KBM-7 (cell line): ENCODE measurements at regions not wholly inside any gene's neighbourhood (a gene's known extent, or its start where the extent isn't known, plus 50 kb on each side); places are given as distances from the start of the nearest gene placed in this dataset.

Source experiments
- DNase-seq: peaks from one replicate; pipeline ENCODE4 v3.0.0-alpha.2; 2015
- in situ Hi-C: fragments of 300-500 bp; cut with MboI; formaldehyde crosslinking; loops from 2 replicates; pipeline ENCODE4 v1.14.3; 2020; ENCODE audit warnings: low sequenced_read_pairs, low pct_unique_long_range_greater_than_20kb, mixed read lengths

DNA sequence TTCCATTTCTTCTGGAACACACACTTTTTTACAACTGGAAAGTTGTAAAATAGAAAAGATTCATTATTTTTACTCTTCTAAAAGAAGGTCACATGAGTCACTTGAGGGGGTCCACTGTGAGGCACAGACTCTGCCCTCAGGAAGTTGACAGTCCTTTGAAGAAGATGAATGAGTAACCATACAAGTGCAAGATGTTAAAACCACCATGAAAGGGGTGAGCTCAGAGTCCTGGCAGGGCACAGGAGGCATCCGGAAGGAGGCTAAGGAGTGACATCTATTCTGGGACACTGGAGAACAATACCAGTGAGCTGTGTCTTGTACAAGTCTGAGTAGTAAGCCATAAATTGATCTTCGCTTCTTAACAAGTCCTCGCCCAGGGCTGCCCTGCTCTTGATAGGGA is 126.0 kb upstream of the FRMD6 start:
- in situ Hi-C loops, result no loop called here
- no peak for DNase-seq

DNA sequence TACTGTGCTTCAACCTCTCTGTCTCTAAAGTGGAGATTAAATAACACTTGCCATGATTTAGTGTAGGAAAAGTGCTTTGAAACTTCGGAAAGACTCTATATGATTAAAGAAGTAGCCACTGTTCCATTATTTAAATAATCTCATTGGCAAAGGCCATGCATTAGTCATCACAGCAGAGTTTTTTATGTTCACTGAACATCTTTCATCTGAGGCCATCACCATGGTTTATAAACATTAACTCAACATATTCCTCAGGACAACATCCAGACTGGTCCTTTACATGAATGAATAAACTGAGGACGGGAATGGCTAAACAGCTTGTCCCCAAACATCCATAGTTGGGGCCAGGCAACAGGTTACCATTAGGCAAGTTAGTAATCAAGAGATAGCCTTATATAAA is 124.6 kb upstream of the FRMD6 start:
- DNase-seq, result no peak
- in situ Hi-C loops, result no loop called here

DNA sequence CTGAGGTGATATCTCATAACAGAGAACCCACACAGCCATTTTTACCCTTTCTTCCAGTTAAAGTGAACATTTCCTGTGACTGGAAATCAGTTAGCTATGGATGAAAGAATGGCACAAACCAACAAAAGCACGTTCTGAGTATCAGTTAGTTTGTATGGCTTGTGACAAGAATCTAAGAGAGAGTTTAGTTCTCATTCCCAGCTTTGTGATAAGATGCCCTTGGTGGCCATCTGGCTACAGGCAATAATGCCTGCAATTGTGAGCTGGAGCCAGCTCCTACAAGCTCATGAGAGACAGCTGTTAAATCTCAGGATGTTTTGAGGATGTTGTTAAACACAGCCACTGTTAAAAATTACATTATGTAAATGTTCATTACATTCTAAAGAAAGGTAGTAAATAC is 122.0 kb upstream of the FRMD6 start:
- in situ Hi-C loops, result no loop called here
- no peak for DNase-seq

DNA sequence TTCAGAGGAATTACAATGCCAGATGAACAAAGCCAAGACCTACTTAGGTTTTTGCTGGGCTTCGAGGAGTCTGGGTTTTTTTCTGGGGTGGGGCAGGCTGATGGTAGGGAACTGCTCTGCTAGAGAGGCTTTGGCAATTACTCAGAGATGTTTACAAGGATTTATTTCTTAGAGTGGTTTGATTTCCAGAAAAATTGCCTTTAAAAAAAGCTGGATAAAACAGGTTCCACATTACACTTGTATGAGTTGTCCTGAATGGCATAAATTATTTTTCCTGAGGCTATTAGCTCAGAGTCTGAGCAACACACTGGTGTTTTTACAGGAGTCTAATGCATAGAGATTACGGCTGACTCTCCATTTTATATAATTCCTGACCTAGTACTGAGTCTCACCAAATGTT is 118.5 kb upstream of the FRMD6 start:
- DNase-seq, result no peak
- in situ Hi-C loops, result no loop called here

DNA sequence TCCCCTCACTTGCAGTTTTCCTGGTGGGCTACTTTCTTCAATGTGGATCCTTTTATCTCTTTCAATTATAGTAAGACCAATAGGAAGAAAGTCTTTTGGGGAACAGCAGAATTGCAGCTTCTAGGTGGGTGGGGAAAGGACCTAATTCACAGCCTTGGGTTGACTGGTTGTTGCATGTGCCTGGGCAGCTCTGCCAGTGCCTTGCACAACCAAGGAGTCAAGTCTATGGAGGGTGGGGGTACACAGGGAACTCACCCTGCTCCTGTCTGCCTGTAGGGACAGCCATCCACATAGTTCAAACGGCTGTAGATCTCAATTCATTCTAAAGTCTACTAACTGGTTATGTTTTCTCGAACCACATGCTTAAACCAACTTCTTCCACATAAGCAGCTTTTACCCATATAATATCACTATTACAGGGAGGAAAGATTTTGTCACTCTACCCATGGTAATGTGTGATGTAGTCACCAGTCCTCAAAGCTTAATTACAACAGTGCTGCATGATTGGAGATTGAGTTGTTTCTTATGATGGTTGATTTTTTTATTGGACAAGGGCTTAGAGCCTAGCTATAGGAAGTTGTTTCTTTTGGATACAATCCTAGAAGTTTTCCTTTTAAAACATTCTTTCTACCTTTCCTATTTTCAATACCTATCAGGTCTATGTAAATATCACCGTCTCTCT is 117.7 kb upstream of the FRMD6 start:
- in situ Hi-C loops, result no loop called here
- DNase-seq, result no peak

DNA sequence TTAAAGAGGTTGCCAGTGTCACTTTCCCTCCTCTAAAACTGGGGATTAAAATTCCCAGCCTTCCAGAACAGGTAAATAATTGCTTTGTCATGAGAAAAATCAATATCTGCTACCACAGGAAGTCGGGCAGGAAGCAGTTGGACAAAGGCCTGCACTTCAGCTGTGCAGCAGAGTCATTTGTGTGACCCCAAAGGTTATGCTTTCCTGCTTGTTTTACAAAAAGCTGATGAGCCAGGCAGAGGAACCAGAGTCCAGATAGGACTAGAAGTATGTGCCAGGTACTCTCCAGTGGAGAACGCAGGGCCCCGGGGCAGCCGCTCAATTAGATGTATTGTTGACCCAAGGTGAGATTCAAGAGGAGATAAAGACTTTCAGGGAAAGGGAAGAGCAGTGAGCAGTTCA is 117.1 kb upstream of the FRMD6 start:
- no peak for DNase-seq

DNA sequence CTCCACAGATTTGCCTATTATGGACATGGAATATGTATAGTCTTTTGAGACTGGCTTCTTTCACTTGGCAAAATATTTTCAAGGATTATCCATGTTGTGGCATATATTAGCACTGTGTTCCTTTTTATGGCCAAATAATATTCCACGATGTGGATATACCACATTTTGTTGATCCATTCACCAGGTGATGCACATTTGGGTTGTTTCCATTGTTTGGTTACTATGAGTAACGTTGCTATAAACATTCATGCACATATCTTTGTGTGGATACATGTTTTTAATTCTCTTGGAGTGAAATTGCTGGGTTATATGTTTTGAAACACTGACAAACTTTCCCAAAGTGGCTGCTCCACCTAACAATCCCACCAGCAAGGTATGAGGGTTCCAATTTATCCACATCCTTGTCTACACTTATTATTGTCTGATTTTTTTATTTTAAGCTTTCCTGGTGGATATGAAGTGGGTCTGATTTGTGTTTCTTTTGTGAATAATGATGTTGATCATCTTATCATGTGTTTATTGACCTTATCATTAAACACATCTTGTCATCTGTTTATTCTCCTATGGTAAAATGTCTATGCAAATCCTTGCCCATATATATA is 116.2 kb upstream of the FRMD6 start:
- in situ Hi-C loops, result no loop called here
- DNase-seq, result no peak

More for the DNA sequence above, 117.1 kb upstream of the FRMD6 start:
- in situ Hi-C loops, result no loop called here

DNA sequence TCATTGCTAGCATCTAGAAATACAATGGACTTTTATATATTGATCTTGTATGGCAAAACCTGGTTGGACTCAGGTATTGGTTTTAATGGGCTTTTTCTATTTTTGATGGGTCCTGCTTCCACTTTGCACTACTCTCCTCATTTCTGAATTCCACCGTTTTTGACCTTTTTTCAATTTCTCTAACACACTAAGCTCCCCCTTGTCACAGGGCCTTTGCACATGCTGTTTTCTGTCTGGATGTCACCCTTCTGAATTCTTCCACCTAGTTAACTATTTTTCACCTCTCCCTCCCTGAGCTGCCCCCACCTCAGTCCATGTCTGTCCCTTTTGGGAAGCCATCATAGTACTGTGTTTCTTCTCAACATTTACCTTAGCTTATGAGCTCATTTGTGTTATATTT is 112.7 kb upstream of the FRMD6 start:
- DNase-seq, result no peak
- in situ Hi-C loops, result no loop called here

DNA sequence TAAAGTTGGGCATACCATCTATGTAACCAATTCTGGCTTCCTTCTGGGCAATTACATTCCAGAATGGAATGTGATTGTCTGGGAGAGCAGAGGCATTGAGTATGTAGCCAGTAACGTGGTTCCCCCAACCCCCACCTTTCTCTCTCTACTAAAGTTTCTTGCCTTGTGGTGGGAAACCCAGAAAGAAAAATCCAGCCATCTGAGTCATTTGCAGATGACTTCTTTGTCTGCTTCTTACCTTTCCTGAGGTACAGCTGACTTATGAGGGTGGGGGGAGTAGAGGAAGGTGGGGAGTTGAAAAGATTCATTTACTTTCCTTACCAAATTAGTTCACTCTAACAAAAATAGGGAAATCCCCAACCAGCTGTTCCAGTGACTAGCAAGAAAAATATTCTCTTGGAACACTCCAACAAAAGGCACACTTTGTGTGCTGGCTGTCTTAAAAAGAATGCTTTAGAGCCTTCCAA is 112.1 kb upstream of the FRMD6 start:
- no peak for DNase-seq
- in situ Hi-C loops, result no loop called here

DNA sequence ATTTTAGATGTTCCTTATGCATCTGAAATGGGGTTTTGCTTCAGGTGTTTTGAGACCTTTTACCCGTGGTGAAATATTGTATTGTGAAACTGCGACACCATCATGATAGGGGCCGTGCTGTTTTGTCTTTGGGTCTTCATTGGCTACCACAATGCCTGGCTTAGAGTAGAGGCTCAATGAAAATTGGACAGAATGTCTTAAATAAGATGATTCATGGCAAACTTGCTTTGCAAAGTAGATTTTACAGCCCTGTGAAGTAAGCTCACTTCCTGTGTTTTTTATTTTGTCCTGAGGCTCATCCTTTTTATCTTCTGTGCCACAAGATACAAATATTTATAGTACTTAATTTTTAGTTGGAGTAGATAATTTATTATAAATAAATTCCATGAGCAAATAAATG is 111.3 kb upstream of the FRMD6 start:
- in situ Hi-C loops, result no loop called here
- no peak for DNase-seq

DNA sequence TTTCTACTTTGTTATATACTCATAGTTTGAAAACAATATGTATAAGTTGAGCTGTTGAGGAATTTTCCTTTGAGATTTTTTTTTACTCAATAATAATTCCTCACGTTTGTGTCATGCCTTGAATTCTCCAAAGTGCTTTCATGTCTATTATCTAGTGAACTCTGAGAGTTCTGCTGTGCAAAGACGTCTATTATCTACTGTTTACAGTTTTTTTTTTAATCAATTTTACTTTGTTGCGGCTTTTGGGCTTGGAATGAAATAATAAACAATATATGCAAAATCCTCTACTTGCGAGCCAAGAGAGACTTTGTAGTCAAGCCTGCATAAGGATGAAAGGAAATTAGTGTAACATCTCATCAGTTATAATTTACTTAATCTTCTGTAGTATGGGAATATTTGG is 107.2 kb upstream of the FRMD6 start:
- in situ Hi-C loops, result no loop called here
- no peak for DNase-seq

DNA sequence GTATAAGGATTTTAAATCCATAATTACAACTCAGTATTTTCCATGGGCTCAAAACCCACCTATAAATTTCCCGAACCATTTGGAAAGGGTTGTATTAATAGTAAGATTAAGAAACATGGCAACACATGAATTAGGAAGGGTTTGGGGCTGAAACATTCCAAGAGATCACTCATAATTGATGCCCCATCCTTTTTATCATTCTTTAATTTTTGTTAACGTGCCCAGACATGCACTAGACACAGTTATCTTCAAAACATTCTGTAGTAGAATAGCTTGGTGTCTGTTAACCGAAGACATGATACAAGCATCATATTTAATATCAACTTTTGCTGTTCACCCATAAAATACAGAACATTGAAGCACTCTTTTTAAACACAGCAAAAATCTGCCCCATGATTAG is 106.8 kb upstream of the FRMD6 start:
- in situ Hi-C loops, result no loop called here

DNA sequence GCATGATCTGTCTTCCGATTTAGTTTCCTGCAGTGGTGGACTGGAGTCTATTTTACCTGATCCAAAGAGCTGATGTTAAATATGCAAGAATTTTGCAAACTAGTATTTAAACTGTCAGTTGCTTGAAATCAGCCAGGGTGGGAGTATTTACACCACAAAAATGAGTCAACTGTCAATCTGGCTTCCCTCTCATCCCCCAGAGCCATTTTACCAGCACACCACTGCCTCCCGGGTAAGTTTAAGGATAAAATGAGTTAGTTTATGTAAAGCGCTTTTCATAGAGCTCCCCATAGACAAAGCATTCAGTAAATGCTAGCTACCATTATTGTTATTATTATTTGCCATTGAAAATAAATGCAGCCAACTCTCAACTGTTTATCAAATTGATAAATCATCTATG is 106.3 kb upstream of the FRMD6 start:
- no peak for DNase-seq
- in situ Hi-C loops, result no loop called here

More for the DNA sequence above, 106.8 kb upstream of the FRMD6 start:
- no peak for DNase-seq

DNA sequence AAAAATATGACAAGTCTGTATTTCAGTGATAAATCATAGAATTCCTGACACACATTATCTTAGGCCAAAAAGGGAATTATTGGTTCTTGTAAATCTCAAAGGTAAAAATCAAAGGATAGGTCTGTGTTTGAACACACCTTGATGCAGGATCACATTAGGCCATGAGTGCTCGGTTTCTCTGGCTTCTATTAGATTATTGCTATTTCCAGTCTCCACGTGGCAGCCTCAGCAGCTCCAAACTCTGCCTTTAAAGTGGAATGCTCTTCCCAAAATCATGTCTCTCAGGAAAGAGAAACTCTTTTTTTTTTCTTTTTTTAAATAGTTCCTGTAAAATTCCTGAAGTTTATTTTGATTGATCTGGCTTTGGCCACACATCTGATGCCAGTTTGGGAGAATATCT is 105.6 kb upstream of the FRMD6 start:
- in situ Hi-C loops, result no loop called here
- DNase-seq, result no peak

DNA sequence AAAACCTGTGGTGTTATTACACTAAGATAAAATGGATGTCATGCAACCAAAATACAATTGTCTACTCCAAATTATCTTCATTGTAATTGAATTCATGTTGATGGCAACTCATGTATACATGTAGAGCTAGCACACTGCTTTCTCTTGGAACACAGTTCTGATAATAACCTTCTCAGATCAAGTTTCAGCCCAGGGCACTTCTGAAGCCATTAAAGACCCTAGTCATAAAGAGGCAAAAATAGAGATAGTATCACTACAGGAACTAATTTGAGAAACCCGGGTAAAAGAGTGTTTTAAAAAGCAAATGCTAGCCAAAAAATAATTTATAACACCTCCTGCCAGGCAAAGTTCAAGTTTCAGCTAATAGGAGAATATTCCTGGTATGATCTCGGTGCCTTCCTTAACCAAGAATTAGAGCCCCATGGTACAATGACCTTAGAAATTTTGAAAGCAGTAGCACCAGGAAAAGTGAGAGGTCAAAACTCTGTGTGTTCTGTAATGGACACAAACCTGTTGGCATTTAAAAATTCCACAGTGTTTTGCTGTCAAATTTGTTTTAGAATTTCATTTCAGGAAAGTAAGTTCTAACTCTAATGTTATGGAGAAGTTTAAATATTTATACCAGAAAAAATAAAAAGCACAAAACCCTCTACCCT is 105.0 kb upstream of the FRMD6 start:
- DNase-seq, result no peak
- in situ Hi-C loops, result no loop called here

DNA sequence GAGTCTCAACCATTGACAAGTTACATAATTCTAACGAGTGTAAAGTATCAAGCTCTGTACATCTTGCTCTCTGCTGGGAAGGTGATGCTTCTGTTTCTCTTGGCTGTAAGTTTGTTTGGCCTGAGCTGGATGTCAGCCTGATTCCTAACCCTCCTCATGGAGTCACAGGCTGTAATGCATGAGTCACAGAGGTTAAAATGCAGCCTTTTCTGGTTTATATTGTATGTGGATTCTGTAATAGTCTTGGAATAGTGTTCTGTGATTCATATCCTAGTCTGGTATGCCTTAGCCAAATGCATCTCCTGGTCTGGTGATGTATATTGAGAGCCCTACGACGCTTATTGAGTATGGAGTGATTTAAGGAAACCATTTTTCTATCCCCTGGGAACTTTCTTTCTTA is 104.5 kb upstream of the FRMD6 start:
- DNase-seq, result no peak
- in situ Hi-C loops, result no loop called here

DNA sequence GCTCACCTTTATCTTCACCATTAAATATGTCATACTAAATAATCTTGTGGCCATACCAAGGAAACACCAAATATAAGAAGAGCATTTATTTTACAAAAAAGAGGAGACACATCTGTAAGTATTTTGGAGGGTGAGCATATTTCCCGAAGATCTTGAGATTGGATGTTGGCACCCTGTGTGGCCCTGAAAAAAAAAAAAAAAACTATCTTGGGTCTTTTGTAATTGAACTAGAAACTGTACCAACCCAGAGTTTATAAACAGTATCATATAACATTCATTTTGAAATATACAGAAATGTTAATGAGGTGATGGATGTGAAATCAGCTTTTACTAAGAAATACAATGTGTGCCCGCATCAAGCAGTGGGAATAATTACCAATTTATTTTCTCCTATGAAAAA is 104.0 kb upstream of the FRMD6 start:
- in situ Hi-C loops, result no loop called here
- no peak for DNase-seq

DNA sequence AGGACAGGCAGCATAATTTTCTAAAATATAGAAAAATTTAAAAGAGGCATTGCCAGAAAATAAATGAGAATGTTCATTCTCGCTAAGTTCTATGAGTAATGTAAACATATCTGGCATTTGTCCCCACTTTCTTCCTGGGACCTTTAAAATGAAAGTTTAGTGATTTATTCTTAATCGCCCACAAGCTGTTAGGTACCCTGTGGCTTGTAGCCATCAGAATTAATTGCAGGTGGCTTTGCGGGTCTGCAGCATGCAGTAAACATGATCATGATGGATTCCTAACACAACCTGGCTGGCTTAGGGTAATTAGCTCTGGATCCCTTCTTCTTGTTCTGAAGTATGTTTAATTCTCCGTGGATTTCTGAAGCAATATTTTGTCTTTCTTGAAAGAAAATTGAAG is 103.5 kb upstream of the FRMD6 start:
- in situ Hi-C loops, result no loop called here

DNA sequence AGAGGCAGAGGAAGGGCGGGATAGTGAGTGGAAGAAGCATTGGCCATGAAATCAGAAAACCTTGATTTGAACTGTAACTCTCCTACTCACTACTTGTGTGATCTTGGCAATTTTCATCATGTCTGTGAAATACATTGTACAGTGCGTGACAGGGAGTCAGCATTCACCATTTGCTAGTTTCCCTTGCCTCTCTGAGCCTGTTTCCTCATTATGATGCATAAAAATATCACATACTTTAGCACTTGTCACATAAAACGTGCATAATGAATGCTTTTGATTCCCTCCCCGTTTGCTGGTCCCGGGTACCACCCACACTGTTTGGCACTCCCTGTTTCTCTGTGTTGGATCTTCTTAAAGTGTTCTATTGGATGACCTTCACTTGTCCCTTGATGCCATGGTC is 101.1 kb upstream of the FRMD6 start:
- DNase-seq, result no peak
- in situ Hi-C loops, result no loop called here

More for the DNA sequence above, 103.5 kb upstream of the FRMD6 start:
- no peak for DNase-seq

DNA sequence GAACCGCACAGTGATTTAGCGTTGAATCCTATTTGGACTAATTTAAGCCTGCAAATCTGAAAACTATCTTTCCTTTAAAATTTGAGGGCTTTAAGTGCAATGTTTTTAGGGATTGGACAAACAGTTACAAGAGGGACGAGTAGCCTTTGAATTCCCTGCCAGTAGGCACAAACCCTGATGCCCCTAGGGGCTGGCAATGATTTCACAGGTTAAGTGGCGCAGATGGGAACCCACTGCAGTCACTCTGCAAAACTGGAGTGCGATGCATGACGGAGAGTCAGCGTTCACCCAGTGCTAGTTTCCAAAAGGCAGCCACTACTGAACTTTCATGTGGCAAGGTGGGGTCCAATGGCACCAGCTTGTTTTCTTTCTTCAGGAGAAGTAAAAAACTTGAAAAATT is 99.4 kb upstream of the FRMD6 start:
- in situ Hi-C loops, result no loop called here
- no peak for DNase-seq
